Astrocyte (in vitro differentiated cells and primary cell): ENCODE measurements at regions not wholly inside any gene's neighbourhood (a gene's known extent, or its start where the extent isn't known, plus 50 kb on each side); places are given as distances from the start of the nearest gene placed in this dataset.

Source experiments
- DNase-seq: peaks from one replicate; pipeline ENCODE4 v3.0.0-alpha.2; 2010; ENCODE audit warnings: low read depth
- FAIRE-seq: peaks from 2 replicates; lab custom pipeline; 2011; peaks lifted over from hg19 to GRCh38; lab: Jason Lieb, UNC
- H2AFZ ChIP-seq: 2 replicates; pipeline ENCODE4 v1.6.0; 2012; ENCODE audit warnings: low read depth, low read length, inconsistent platforms
- H3K27ac ChIP-seq: 2 replicates; pipeline ENCODE4 v1.5.1; 2011; ENCODE audit warnings: low read depth, low read length, inconsistent platforms
- H3K27me3 ChIP-seq: 2 replicates; pipeline ENCODE4 v1.6.0; 2011; ENCODE audit warnings: low read length, inconsistent platforms; ENCODE audit not compliant: insufficient read depth
- H3K36me3 ChIP-seq: 2 replicates; pipeline ENCODE4 v1.5.1; 2011; ENCODE audit warnings: low read length, inconsistent platforms; ENCODE audit not compliant: insufficient read depth
- H3K4me1 ChIP-seq: 2 replicates; pipeline ENCODE4 v1.5.1; 2011; ENCODE audit warnings: low read length, inconsistent platforms; ENCODE audit not compliant: insufficient read depth
- H3K4me2 ChIP-seq: 2 replicates; pipeline ENCODE4 v1.6.0; 2012; ENCODE audit warnings: low read length, inconsistent platforms
- H3K4me3 ChIP-seq: 2 replicates; pipeline ENCODE4 v1.5.1; 2011; ENCODE audit warnings: low read depth, mild to moderate bottlenecking, low read length, inconsistent platforms; ENCODE audit not compliant: insufficient read depth
- H3K79me2 ChIP-seq: 2 replicates; pipeline ENCODE4 v1.6.0; 2012; ENCODE audit warnings: mild to moderate bottlenecking, low read length, inconsistent platforms; ENCODE audit not compliant: insufficient read depth
- H3K9ac ChIP-seq: 2 replicates; pipeline ENCODE4 v1.6.0; 2012; ENCODE audit warnings: mild to moderate bottlenecking, low read length, inconsistent platforms
- H3K9me3 ChIP-seq: 2 replicates; pipeline ENCODE4 v1.5.1; 2012; ENCODE audit warnings: low read depth, mild to moderate bottlenecking, low read length, inconsistent platforms; ENCODE audit not compliant: insufficient read depth
- H4K20me1 ChIP-seq: 2 replicates; pipeline ENCODE4 v1.6.0; 2012; ENCODE audit warnings: low read length, inconsistent platforms; ENCODE audit not compliant: insufficient read depth
- H3K27ac Mint-ChIP-seq: one replicate; pipeline ENCODE4 v1.8.0; 2021; ENCODE audit warnings: mild to moderate bottlenecking, mixed read lengths; ENCODE audit not compliant: unreplicated experiment
- H3K27me3 Mint-ChIP-seq: one replicate; pipeline ENCODE4 v1.8.0; 2021; ENCODE audit warnings: low read depth, mixed read lengths; ENCODE audit not compliant: unreplicated experiment
- H3K36me3 Mint-ChIP-seq: one replicate; pipeline ENCODE4 v1.8.0; 2021; ENCODE audit warnings: low read depth, mixed read lengths; ENCODE audit not compliant: unreplicated experiment
- H3K4me1 Mint-ChIP-seq: one replicate; pipeline ENCODE4 v1.8.0; 2021; ENCODE audit warnings: low read depth, mixed read lengths; ENCODE audit not compliant: unreplicated experiment
- H3K4me3 Mint-ChIP-seq: one replicate; pipeline ENCODE4 v1.8.0; 2021; ENCODE audit warnings: mild to moderate bottlenecking, moderate library complexity, mixed read lengths; ENCODE audit not compliant: unreplicated experiment
- H3K9me3 Mint-ChIP-seq: one replicate; pipeline ENCODE4 v1.8.0; 2021; ENCODE audit warnings: mild to moderate bottlenecking, mixed read lengths; ENCODE audit not compliant: unreplicated experiment
- CTCF ChIP-seq: IDR thresholded peaks from 2 replicates; pipeline ENCODE4 v1.5.1; 2011; ENCODE audit warnings: low read depth, mild to moderate bottlenecking, inconsistent platforms, low read length, moderate library complexity; ENCODE audit not compliant: insufficient read depth
- EZH2 ChIP-seq: IDR thresholded peaks from 2 replicates; pipeline ENCODE4 v1.6.1; 2012; ENCODE audit warnings: mild to moderate bottlenecking, low read length, inconsistent platforms; ENCODE audit not compliant: insufficient read depth

DNA sequence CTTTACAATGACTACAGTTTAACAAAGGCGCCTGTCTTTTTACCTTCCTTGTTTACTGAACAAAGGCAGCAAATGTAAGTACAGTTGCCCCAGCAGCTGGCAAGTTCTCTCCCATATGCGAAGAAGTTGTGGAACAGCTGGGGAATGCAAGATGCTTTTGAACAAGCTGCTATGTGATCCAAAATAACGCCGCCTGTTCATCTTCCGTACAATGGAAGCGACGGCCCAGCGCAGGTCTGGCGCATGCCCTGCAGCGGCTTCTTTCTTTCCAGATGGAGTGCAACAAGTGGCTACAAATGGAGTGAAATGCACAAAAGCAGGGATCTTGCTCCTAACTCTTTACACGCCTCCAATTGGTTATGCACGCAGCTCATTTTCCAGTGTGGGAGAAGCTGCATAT is 97.0 kb upstream of the SVIL start:
- peaks cover 90% of the 10 kb centered on the region for H3K79me2 ChIP-seq
- no peak overlapping the region for H3K4me3 ChIP-seq
- peaks cover 32% of the 10 kb centered on the region for H3K4me1 Mint-ChIP-seq
- no peaks in the 10 kb centered on the region for H3K27me3 ChIP-seq
- H3K9me3 Mint-ChIP-seq, result peaks cover 2% of the 10 kb centered on the region
- H3K27me3 Mint-ChIP-seq, result no peaks in the 10 kb centered on the region
- H3K4me2 ChIP-seq, result peak overlapping the region; percentile 78
- peaks cover 8% of the 10 kb centered on the region for H3K36me3 Mint-ChIP-seq
- H3K9ac ChIP-seq, result peak overlapping the region; percentile 26
- H3K4me1 ChIP-seq, result peaks cover 26% of the 10 kb centered on the region
- no peak overlapping the region for H3K27ac ChIP-seq
- H3K9me3 ChIP-seq, result no peaks in the 10 kb centered on the region
- H2AFZ ChIP-seq, result no peak overlapping the region
- H4K20me1 ChIP-seq, result peaks cover 71% of the 10 kb centered on the region
- no peak for FAIRE-seq
- H3K36me3 ChIP-seq, result no peaks in the 10 kb centered on the region
- TF ChIP-seq EZH2 (no peak), CTCF (no peak)
- no peak overlapping the region for H3K27ac Mint-ChIP-seq
- no peak for DNase-seq
- H3K4me3 Mint-ChIP-seq, result no peak overlapping the region

- no peak overlapping the region for H3K27ac Mint-ChIP-seq
- H3K4me3 Mint-ChIP-seq, result no peak overlapping the region
- Histone ChIP-seq H3K27me3 (no peaks in the 10 kb centered on the region), H2AFZ (no peak overlapping the region), H4K20me1 (peaks cover 77% of the 10 kb centered on the region), H3K4me1 (peaks cover 26% of the 10 kb centered on the region), H3K4me2 (peak overlapping the region; percentile 78), H3K27ac (peak overlapping the region; percentile 1), H3K4me3 (no peak overlapping the region), H3K9ac (no peak overlapping the region), H3K36me3 (no peaks in the 10 kb centered on the region), H3K9me3 (no peaks in the 10 kb centered on the region), H3K79me2 (peaks cover 90% of the 10 kb centered on the region)
- H3K27me3 Mint-ChIP-seq, result no peaks in the 10 kb centered on the region
- H3K4me1 Mint-ChIP-seq, result peaks cover 32% of the 10 kb centered on the region
- FAIRE-seq (no peak), DNase-seq (no peak)
- no peak for TF ChIP-seq EZH2
- TF ChIP-seq CTCF, result no peak
- peaks cover 8% of the 10 kb centered on the region for H3K36me3 Mint-ChIP-seq
- H3K9me3 Mint-ChIP-seq, result peaks cover 2% of the 10 kb centered on the region
Observed at GRCh38 chr10:29730969-29731368, 96.2 kb upstream of the SVIL start.

DNA sequence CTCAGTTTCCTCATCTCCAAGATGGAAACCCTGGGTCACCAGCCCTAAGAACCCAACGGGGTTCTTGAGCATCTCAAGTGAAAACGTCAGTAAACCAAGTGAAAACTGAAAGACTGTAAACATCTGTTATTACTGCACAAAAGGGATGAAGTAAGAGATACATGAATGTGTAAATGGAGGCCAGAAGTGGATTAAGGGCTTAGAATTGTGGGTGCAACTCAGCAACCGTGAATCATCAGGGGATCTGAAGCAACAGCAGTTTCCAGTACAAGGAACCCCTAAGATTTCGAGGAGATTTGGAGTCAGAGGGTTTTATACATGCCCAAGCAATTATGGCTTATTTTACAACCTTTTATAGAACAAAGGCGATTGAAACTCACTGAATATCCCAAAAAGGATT is 95.7 kb upstream of the SVIL start:
- no peak overlapping the region for H3K9ac ChIP-seq
- peaks cover 26% of the 10 kb centered on the region for H3K4me1 ChIP-seq
- TF ChIP-seq EZH2 (no peak), CTCF (no peak)
- no peaks in the 10 kb centered on the region for H3K9me3 ChIP-seq
- Mint-ChIP-seq H3K9me3 (peaks cover 2% of the 10 kb centered on the region), H3K27me3 (no peaks in the 10 kb centered on the region), H3K4me1 (peaks cover 33% of the 10 kb centered on the region), H3K27ac (no peak overlapping the region), H3K4me3 (no peak overlapping the region), H3K36me3 (peaks cover 8% of the 10 kb centered on the region)
- no peak for FAIRE-seq
- H3K4me2 ChIP-seq, result peak overlapping the region; percentile 78
- peaks cover 94% of the 10 kb centered on the region for H3K79me2 ChIP-seq
- H3K27me3 ChIP-seq, result no peaks in the 10 kb centered on the region
- no peak for DNase-seq
- H3K27ac ChIP-seq, result no peak overlapping the region
- no peak overlapping the region for H2AFZ ChIP-seq
- H3K36me3 ChIP-seq, result no peaks in the 10 kb centered on the region
- no peak overlapping the region for H3K4me3 ChIP-seq
- H4K20me1 ChIP-seq, result peaks cover 80% of the 10 kb centered on the region
